Activated naive CD8-positive, alpha-beta T cell (primary cell): ENCODE measurements at regions not wholly inside any gene's neighbourhood (a gene's known extent, or its start where the extent isn't known, plus 50 kb on each side); places are given as distances from the start of the nearest gene placed in this dataset.

ENCODE experiments used
- H3K27ac Mint-ChIP-seq: one replicate; pipeline ENCODE4 v1.8.0; 2021; ENCODE audit warnings: mixed read lengths
- H3K27me3 Mint-ChIP-seq: one replicate; pipeline ENCODE4 v1.8.0; 2021; ENCODE audit warnings: mixed read lengths
- H3K36me3 Mint-ChIP-seq: one replicate; pipeline ENCODE4 v1.8.0; 2021; ENCODE audit warnings: mixed read lengths
- H3K4me1 Mint-ChIP-seq: one replicate; pipeline ENCODE4 v1.8.0; 2021; ENCODE audit warnings: low read depth, mixed read lengths
- H3K4me3 Mint-ChIP-seq: one replicate; pipeline ENCODE4 v1.8.0; 2021; ENCODE audit warnings: mild to moderate bottlenecking, mixed read lengths
- H3K9me3 Mint-ChIP-seq: one replicate; pipeline ENCODE4 v1.8.0; 2021; ENCODE audit warnings: low read depth, mixed read lengths

- H3K4me1 Mint-ChIP-seq, result peaks cover 1% of the 10 kb centered on the region
- no peak overlapping the region for H3K4me3 Mint-ChIP-seq
- H3K9me3 Mint-ChIP-seq, result no peaks in the 10 kb centered on the region
- H3K27ac Mint-ChIP-seq, result no peak overlapping the region
- H3K27me3 Mint-ChIP-seq, result no peaks in the 10 kb centered on the region
- H3K36me3 Mint-ChIP-seq, result no peaks in the 10 kb centered on the region
Observed at GRCh38 chr5:133853646-133854365, 114.6 kb downstream of the C5orf15 start.

- Mint-ChIP-seq H3K36me3 (no peaks in the 10 kb centered on the region), H3K4me1 (peaks cover 10% of the 10 kb centered on the region), H3K27me3 (no peaks in the 10 kb centered on the region), H3K27ac (no peak overlapping the region), H3K4me3 (no peak overlapping the region), H3K9me3 (no peaks in the 10 kb centered on the region)
Observed at GRCh38 chr5:133851521-133851920, 116.9 kb downstream of the C5orf15 start.

GRCh38 chr5:133850811-133851210 is 117.6 kb downstream of the C5orf15 start:
- Mint-ChIP-seq H3K36me3 (no peaks in the 10 kb centered on the region), H3K4me1 (peaks cover 10% of the 10 kb centered on the region), H3K27ac (no peak overlapping the region), H3K27me3 (no peaks in the 10 kb centered on the region), H3K4me3 (no peak overlapping the region), H3K9me3 (no peaks in the 10 kb centered on the region)

GRCh38 chr5:133849116-133849515 is 119.3 kb downstream of the C5orf15 start:
- H3K9me3 Mint-ChIP-seq, result no peaks in the 10 kb centered on the region
- no peak overlapping the region for H3K27ac Mint-ChIP-seq
- peaks cover 10% of the 10 kb centered on the region for H3K4me1 Mint-ChIP-seq

DNA sequence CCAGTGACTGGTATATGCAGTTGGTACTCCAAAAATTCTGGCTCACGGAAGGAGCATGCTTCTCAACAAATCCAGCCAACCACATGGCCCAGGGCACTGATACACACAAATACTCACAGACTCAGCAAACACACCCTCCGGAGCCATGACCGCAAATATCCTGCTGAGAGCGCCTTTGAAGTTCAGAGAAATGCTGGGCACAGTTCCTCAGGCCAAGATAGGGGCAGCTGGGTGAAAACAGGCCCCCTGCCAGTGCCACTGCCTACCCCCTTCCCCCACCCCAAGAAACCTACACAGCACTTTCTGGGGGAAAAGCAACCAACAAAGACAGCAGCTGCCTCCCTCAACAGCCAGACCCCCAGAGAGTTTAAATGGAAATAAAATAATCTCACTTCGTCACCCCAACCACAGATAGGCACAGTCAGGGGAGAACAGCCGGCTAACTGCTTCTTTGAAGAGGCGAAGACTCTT is 120.0 kb downstream of the C5orf15 start:
- no peaks in the 10 kb centered on the region for H3K9me3 Mint-ChIP-seq
- no peak overlapping the region for H3K4me3 Mint-ChIP-seq
- no peaks in the 10 kb centered on the region for H3K36me3 Mint-ChIP-seq
- no peaks in the 10 kb centered on the region for H3K27me3 Mint-ChIP-seq
- peak overlapping the region; percentile 42 for H3K27ac Mint-ChIP-seq
- peaks cover 10% of the 10 kb centered on the region for H3K4me1 Mint-ChIP-seq

More at GRCh38 chr5:133849116-133849515, 119.3 kb downstream of the C5orf15 start:
- Mint-ChIP-seq H3K4me3 (no peak overlapping the region), H3K36me3 (no peaks in the 10 kb centered on the region), H3K27me3 (no peaks in the 10 kb centered on the region)

DNA sequence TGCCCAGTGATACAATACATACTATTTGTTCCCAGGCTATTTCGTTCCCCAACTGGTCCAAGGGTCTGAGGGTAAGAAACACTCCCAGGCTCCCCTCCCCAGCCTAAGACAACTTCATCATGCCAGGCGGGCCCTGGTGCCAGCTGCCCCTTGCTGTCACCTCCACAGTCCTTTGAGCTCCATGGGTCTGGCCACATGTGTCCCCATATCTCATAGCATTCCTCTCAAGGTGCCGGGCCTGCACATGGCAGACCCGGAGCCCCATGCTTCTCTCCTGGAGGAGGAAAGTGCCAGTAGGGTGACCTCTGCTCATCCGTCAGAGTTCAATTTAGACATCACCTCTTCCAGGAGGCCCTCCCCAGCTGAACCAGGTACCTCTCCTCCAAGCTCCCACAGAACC is 120.5 kb downstream of the C5orf15 start:
- H3K36me3 Mint-ChIP-seq, result no peaks in the 10 kb centered on the region
- no peaks in the 10 kb centered on the region for H3K9me3 Mint-ChIP-seq
- no peak overlapping the region for H3K4me3 Mint-ChIP-seq
- peaks cover 10% of the 10 kb centered on the region for H3K4me1 Mint-ChIP-seq
- peak overlapping the region; percentile 42 for H3K27ac Mint-ChIP-seq
- H3K27me3 Mint-ChIP-seq, result no peaks in the 10 kb centered on the region

DNA sequence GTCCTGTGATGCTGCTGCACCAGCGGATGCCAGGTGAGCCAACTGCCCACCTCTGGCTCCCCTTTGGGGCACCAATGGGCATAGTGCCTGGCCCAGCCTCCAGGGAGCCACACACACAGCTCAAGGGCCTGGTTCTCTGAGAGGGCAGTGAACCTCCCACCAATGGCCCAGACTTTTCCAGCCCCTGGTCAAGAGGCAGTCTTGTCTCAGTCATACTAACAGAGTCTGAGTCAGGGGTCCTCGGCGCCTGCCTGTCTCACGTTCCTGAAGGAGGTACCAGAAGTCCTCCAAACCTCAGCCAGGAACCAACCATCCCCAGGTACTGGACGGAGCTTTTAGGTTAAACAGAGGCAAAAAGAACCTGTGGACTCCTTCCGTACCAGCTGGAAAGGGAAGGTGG is 121.1 kb downstream of the C5orf15 start:
- H3K27me3 Mint-ChIP-seq, result no peaks in the 10 kb centered on the region
- no peaks in the 10 kb centered on the region for H3K36me3 Mint-ChIP-seq
- H3K4me1 Mint-ChIP-seq, result peaks cover 10% of the 10 kb centered on the region
- H3K4me3 Mint-ChIP-seq, result no peak overlapping the region
- H3K9me3 Mint-ChIP-seq, result no peaks in the 10 kb centered on the region
- H3K27ac Mint-ChIP-seq, result no peak overlapping the region

- Mint-ChIP-seq H3K9me3 (no peaks in the 10 kb centered on the region), H3K36me3 (no peaks in the 10 kb centered on the region), H3K27ac (no peak overlapping the region), H3K27me3 (no peaks in the 10 kb centered on the region), H3K4me3 (no peak overlapping the region), H3K4me1 (peaks cover 10% of the 10 kb centered on the region)
Observed at GRCh38 chr5:133846478-133847226, 121.8 kb downstream of the C5orf15 start.

DNA sequence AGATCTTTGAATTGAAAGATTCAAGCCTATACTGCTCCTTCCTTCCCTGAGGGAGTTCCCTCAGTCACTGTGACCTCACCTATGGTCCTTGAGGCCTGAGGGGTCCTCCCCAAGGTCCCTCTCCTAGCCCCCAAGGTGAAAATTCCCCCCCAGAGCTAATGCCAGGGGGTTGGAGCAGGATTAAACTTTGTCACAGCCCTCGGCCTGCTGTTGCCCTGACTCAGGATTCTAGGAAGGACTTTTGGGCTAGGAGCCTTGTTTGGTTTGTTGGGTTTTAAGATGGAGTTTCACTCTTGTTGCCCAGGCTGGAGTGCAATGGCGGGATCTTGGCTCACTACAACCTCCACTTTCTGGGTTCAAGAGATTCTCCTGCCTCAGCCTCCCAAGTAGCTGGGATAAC is 123.2 kb downstream of the C5orf15 start:
- Mint-ChIP-seq H3K4me3 (no peak overlapping the region), H3K36me3 (no peaks in the 10 kb centered on the region), H3K4me1 (peaks cover 10% of the 10 kb centered on the region), H3K27me3 (no peaks in the 10 kb centered on the region), H3K27ac (no peak overlapping the region), H3K9me3 (no peaks in the 10 kb centered on the region)

DNA sequence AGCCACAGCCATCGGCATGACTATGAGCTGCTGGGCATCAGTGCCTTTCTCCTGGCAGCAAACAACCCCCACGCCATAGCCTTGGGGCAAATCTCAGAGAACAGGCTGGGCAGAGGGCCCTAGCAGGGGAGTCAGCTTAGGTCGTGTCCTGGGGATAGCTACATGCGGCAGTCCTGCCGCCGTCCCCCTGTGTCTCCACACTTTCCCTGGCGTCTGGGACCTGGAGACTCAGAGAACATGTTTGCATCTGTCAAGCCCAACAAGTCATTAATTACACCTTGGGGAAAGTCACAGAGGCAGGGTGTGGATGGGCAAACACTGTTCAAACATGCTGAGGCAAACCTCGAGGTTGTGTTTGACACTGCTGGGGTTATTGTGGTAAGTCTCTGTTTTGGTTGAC is 123.6 kb downstream of the C5orf15 start:
- H3K36me3 Mint-ChIP-seq, result no peaks in the 10 kb centered on the region
- H3K4me1 Mint-ChIP-seq, result peaks cover 9% of the 10 kb centered on the region
- H3K27me3 Mint-ChIP-seq, result no peaks in the 10 kb centered on the region
- H3K4me3 Mint-ChIP-seq, result no peak overlapping the region
- no peaks in the 10 kb centered on the region for H3K9me3 Mint-ChIP-seq
- H3K27ac Mint-ChIP-seq, result no peak overlapping the region

- no peak overlapping the region for H3K4me3 Mint-ChIP-seq
- no peak overlapping the region for H3K27ac Mint-ChIP-seq
- H3K9me3 Mint-ChIP-seq, result no peaks in the 10 kb centered on the region
- peaks cover 9% of the 10 kb centered on the region for H3K4me1 Mint-ChIP-seq
- no peaks in the 10 kb centered on the region for H3K36me3 Mint-ChIP-seq
- no peaks in the 10 kb centered on the region for H3K27me3 Mint-ChIP-seq
Observed at GRCh38 chr5:133843911-133844310, 124.5 kb downstream of the C5orf15 start.

GRCh38 chr5:133842846-133843611 is 125.4 kb downstream of the C5orf15 start:
- no peak overlapping the region for H3K27ac Mint-ChIP-seq
- H3K9me3 Mint-ChIP-seq, result no peaks in the 10 kb centered on the region
- H3K4me1 Mint-ChIP-seq, result peaks cover 4% of the 10 kb centered on the region
- H3K4me3 Mint-ChIP-seq, result no peak overlapping the region
- H3K36me3 Mint-ChIP-seq, result no peaks in the 10 kb centered on the region
- H3K27me3 Mint-ChIP-seq, result no peaks in the 10 kb centered on the region

GRCh38 chr5:133841831-133842750 is 126.3 kb downstream of the C5orf15 start:
- Mint-ChIP-seq H3K36me3 (no peaks in the 10 kb centered on the region), H3K27ac (no peak overlapping the region), H3K4me1 (peaks cover 4% of the 10 kb centered on the region), H3K9me3 (no peaks in the 10 kb centered on the region), H3K4me3 (no peak overlapping the region), H3K27me3 (no peaks in the 10 kb centered on the region)

DNA sequence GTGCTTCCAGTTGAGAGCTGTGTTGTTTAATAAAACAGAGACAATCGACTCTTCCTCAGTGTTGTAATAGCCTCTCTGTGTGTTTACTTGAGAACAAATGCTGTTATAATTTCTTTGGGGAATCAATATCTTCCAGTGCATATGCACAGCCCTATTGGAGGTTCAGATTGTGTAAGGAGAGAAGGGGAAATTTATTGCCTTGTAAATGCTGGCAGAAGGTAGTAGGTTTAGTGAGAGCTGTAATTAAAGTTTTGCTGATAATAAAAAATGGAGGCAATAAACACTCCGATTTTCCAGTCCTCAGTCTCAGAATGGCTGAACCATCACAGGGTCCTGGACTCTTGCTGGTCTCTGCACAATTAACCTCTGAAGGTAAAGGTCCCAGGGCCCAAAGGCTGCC is 128.3 kb downstream of the C5orf15 start:
- H3K36me3 Mint-ChIP-seq, result no peaks in the 10 kb centered on the region

More for the DNA sequence above, 128.3 kb downstream of the C5orf15 start:
- Mint-ChIP-seq H3K27me3 (no peaks in the 10 kb centered on the region), H3K27ac (no peak overlapping the region), H3K4me1 (no peaks in the 10 kb centered on the region), H3K4me3 (no peak overlapping the region), H3K9me3 (peaks cover 9% of the 10 kb centered on the region)
